GM12878 (cell line): ENCODE measurements at regions not wholly inside any gene's neighbourhood (a gene's known extent, or its start where the extent isn't known, plus 50 kb on each side); places are given as distances from the start of the nearest gene placed in this dataset.

Experiments
- ETV6 ChIP-seq, 2 experiments: fragments of 450-650 bp in 1 of 2; IDR thresholded peaks in 1 of 2; conservative IDR thresholded peaks in 1 of 2; 2 replicates each; pipeline ENCODE4 v1.6.1; 2014; ENCODE audit warnings: antibody characterized with exemption in 1 of 2, borderline replicate concordance in 1 of 2, low read depth in 1 of 2, mild to moderate bottlenecking in 1 of 2, moderate library complexity in 1 of 2
- FOXM1 ChIP-seq: IDR thresholded peaks from 2 replicates; pipeline ENCODE4 v1.6.1; 2012; ENCODE audit warnings: low read depth, mild to moderate bottlenecking, inconsistent platforms, low read length, moderate library complexity
- HDGF ChIP-seq: fragments of 450-650 bp; IDR thresholded peaks from 2 replicates; pipeline ENCODE4 v1.6.1; 2016; ENCODE audit warnings: antibody characterized with exemption
- NR2C2 ChIP-seq: IDR thresholded peaks from 2 replicates; pipeline ENCODE4 v1.6.1; 2011; ENCODE audit warnings: borderline replicate concordance, low read depth; ENCODE audit not compliant: control insufficient read depth, insufficient read length
- PAX8 ChIP-seq: fragments of 450-650 bp; IDR thresholded peaks from 2 replicates; pipeline ENCODE4 v1.6.1; 2017; ENCODE audit warnings: mild to moderate bottlenecking, moderate library complexity
- POLR2A ChIP-seq: IDR thresholded peaks from 2 replicates; pipeline ENCODE4 v1.6.1; 2011; ENCODE audit warnings: low read depth, mild to moderate bottlenecking, low read length
- POLR2AphosphoS5 ChIP-seq: IDR thresholded peaks from 2 replicates; pipeline ENCODE4 v1.6.1; 2011; ENCODE audit warnings: mild to moderate bottlenecking, low read length, inconsistent platforms
- SIN3A ChIP-seq: IDR thresholded peaks from 2 replicates; pipeline ENCODE4 v1.6.1; 2012; ENCODE audit warnings: low read depth, low read length, improper control_type of control experiment
- SMAD1 ChIP-seq: fragments of 450-650 bp; IDR thresholded peaks from 2 replicates; pipeline ENCODE4 v1.6.1; 2018; ENCODE audit warnings: mild to moderate bottlenecking, low read depth; ENCODE audit not compliant: partially characterized antibody
- ZSCAN29 ChIP-seq: fragments of 450-650 bp; IDR thresholded peaks from 2 replicates; pipeline ENCODE4 v1.6.1; 2017; ENCODE audit warnings: mild to moderate bottlenecking, moderate library complexity
- TF ChIP-seq, protein P1 (sequence below): IDR thresholded peaks from 2 replicates; pipeline ENCODE4 v1.6.1; 2012; ENCODE audit warnings: low read depth, low read length, improper control_type of control experiment
- TF ChIP-seq, protein P2 (sequence below), 3 experiments: IDR thresholded peaks in 2 of 3; conservative IDR thresholded peaks in 1 of 3; 2 replicates each; pipeline ENCODE4 v1.5.1; 2011; ENCODE audit warnings: low read depth in 3 of 3, low read length in 3 of 3, mild to moderate bottlenecking in 3 of 3, control low read depth in 2 of 3, moderate library complexity in 2 of 3, inconsistent platforms in 1 of 3, mixed read lengths in 1 of 3; ENCODE audit not compliant: control insufficient read depth in 2 of 3, insufficient read depth in 1 of 3; ENCODE audit errors: extremely low read depth in 1 of 3
- TF ChIP-seq, protein P3 (sequence below): IDR thresholded peaks from 2 replicates; pipeline ENCODE4 v1.6.1; 2011; ENCODE audit warnings: low read depth, mild to moderate bottlenecking, low read length, moderate library complexity, borderline replicate concordance; ENCODE audit errors: extremely low read depth

DNA sequence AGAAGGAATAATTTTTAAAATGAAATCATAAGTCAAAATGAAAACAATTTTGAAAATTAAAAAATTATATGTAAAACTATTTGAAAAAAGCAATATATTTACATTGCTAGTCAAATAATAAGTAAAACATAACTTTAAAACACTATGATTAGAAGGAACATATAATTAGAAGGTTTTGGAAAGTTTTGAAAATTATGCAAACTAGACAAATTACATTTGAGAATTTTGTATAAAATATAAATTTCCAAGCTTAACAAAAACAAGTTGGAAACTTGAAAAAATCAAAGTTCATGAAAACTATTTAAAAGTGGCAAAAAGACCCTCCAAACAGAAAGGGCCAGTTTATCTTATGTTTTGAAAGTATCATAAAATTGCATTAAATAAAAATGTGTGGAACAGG, 67.6 kb upstream of the TLL1 start:
- TF ChIP-seq POLR2AphosphoS5 (no peak), SIN3A (no peak), ETV6 (conservative IDR thresholded peaks at IDR 0.05 in 1 of 2, IDR thresholded peaks at IDR 0.05 in 1 of 2; ENCODE audit: borderline replicate concordance in 1 of 2, low read depth in 1 of 2) (no peak), SMAD1 (no peak), HDGF (no peak), NR2C2 (no peak), ZSCAN29 (no peak), PAX8 (no peak), POLR2A (no peak), FOXM1 (no peak)
- TF ChIP-seq, protein P1, sequence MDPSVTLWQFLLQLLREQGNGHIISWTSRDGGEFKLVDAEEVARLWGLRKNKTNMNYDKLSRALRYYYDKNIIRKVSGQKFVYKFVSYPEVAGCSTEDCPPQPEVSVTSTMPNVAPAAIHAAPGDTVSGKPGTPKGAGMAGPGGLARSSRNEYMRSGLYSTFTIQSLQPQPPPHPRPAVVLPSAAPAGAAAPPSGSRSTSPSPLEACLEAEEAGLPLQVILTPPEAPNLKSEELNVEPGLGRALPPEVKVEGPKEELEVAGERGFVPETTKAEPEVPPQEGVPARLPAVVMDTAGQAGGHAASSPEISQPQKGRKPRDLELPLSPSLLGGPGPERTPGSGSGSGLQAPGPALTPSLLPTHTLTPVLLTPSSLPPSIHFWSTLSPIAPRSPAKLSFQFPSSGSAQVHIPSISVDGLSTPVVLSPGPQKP, result no peak
- TF ChIP-seq, protein P2, sequence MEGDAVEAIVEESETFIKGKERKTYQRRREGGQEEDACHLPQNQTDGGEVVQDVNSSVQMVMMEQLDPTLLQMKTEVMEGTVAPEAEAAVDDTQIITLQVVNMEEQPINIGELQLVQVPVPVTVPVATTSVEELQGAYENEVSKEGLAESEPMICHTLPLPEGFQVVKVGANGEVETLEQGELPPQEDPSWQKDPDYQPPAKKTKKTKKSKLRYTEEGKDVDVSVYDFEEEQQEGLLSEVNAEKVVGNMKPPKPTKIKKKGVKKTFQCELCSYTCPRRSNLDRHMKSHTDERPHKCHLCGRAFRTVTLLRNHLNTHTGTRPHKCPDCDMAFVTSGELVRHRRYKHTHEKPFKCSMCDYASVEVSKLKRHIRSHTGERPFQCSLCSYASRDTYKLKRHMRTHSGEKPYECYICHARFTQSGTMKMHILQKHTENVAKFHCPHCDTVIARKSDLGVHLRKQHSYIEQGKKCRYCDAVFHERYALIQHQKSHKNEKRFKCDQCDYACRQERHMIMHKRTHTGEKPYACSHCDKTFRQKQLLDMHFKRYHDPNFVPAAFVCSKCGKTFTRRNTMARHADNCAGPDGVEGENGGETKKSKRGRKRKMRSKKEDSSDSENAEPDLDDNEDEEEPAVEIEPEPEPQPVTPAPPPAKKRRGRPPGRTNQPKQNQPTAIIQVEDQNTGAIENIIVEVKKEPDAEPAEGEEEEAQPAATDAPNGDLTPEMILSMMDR (IDR thresholded peaks at IDR 0.05 in 2 of 3, conservative IDR thresholded peaks at IDR 0.05 in 1 of 3; ENCODE audit: control insufficient read depth in 2 of 3, extremely low read depth in 1 of 3, insufficient read depth in 1 of 3, low read depth in 3 of 3, low read length in 3 of 3), result no peak
- TF ChIP-seq, protein P3, sequence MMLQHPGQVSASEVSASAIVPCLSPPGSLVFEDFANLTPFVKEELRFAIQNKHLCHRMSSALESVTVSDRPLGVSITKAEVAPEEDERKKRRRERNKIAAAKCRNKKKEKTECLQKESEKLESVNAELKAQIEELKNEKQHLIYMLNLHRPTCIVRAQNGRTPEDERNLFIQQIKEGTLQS, result no peak
